Mucosa of descending colon (tissue), 3 donors: ENCODE measurements at regions not wholly inside any gene's neighbourhood (a gene's known extent, or its start where the extent isn't known, plus 50 kb on each side); places are given as distances from the start of the nearest gene placed in this dataset.

Experiments used
- ATAC-seq: fragments of 200-7000 bp; cut with Tn5 transposase; one replicate; pipeline ENCODE4 v1.9.1; 2020; ENCODE audit warnings: mild to moderate bottlenecking, moderate library complexity
- DNase-seq, 3 donors: peaks; one replicate each; pipeline ENCODE4 v3.0.0-alpha.2; 2020
- H3K36me3 ChIP-seq: fragments of 200-600 bp; one replicate; pipeline ENCODE4 v1.8.0; 2021; ENCODE audit warnings: low read depth, mild to moderate bottlenecking
- H3K4me1 ChIP-seq: fragments of 200-600 bp; one replicate; pipeline ENCODE4 v1.8.0; 2021; ENCODE audit warnings: low read depth, mild to moderate bottlenecking
- H3K4me3 ChIP-seq: fragments of 200-600 bp; one replicate; pipeline ENCODE4 v1.8.0; 2021; ENCODE audit warnings: mild to moderate bottlenecking
- H3K9me3 ChIP-seq: fragments of 200-600 bp; one replicate; pipeline ENCODE4 v1.8.0; 2021; ENCODE audit warnings: mild to moderate bottlenecking
- CTCF ChIP-seq: fragments of 200-600 bp; IDR thresholded peaks from one replicate; pipeline ENCODE4 v1.8.0; 2022; ENCODE audit warnings: antibody characterized with exemption, mild to moderate bottlenecking
- intact Hi-C, 2 donors: fragments of 100-400 bp; cut with DNase I in 1 of 2; cut with micrococcal nuclease in 1 of 2; formaldehyde crosslinking; loops; one replicate each; pipeline versions ENCODE4 v1.11.0 to v1.11.1; 2022; cut with DNase I, micrococcal nuclease
- donor health status: DM: no; HTN: no; CAD: no; lungs with moderate emphysema.
- donor health status: DM: no; HTN: no; CAD: no.
- donor health status: DM: no; HTN: yes; CAD: no.

- DNase-seq (no peak), ATAC-seq (peak; percentile 30)
- Histone ChIP-seq H3K4me1 (peaks cover 7% of the 10 kb centered on the region), H3K9me3 (no peaks in the 10 kb centered on the region), H3K4me3 (no peak overlapping the region), H3K36me3 (no peaks in the 10 kb centered on the region)
- intact Hi-C loops: no loop called here
- TF ChIP-seq CTCF: no peak
Observed at GRCh38 chr1:226476648-226477319, 68.9 kb upstream of the PARP1 start.

GRCh38 chr1:226479474-226479873, 69.1 kb upstream of the STUM start:
- DNase-seq: peak in 1 of 3 donors; percentile 17
- intact Hi-C loops: no loop called here
- H3K9me3 ChIP-seq: no peaks in the 10 kb centered on the region

GRCh38 chr1:226480461-226480860, 68.1 kb upstream of the STUM start:
- no peak for TF ChIP-seq CTCF
- no peaks in the 10 kb centered on the region for H3K36me3 ChIP-seq
- peak; percentile 45 for ATAC-seq
- H3K4me3 ChIP-seq: no peak overlapping the region
- intact Hi-C loops: no loop called here
- H3K4me1 ChIP-seq: peaks cover 7% of the 10 kb centered on the region
- peak in 2 of 3 donors; percentile 16 to 40 for DNase-seq
- no peaks in the 10 kb centered on the region for H3K9me3 ChIP-seq

More at GRCh38 chr1:226479474-226479873, 69.1 kb upstream of the STUM start:
- peak; percentile 92 for ATAC-seq
- TF ChIP-seq CTCF: no peak
- Histone ChIP-seq H3K4me1 (peaks cover 7% of the 10 kb centered on the region), H3K36me3 (no peaks in the 10 kb centered on the region), H3K4me3 (no peak overlapping the region)

- Histone ChIP-seq H3K9me3 (no peaks in the 10 kb centered on the region), H3K36me3 (no peaks in the 10 kb centered on the region), H3K4me1 (peaks cover 7% of the 10 kb centered on the region), H3K4me3 (no peak overlapping the region)
- no peak for TF ChIP-seq CTCF
- intact Hi-C loops: no loop called here
- ATAC-seq: no peak
- DNase-seq: no peak
Observed at GRCh38 chr1:226481133-226481532, 67.4 kb upstream of the STUM start.

- Histone ChIP-seq H3K36me3 (no peaks in the 10 kb centered on the region), H3K4me3 (no peak overlapping the region), H3K4me1 (peaks cover 7% of the 10 kb centered on the region), H3K9me3 (no peaks in the 10 kb centered on the region)
- no peak for DNase-seq
- TF ChIP-seq CTCF: no peak
- intact Hi-C loops: no loop called here
- no peak for ATAC-seq
Observed at GRCh38 chr1:226482196-226482595, 66.4 kb upstream of the STUM start.
